ENCODE measurements at regions not wholly inside any gene's neighbourhood (a gene's known extent, or its start where the extent isn't known, plus 50 kb on each side); places are given as distances from the start of the nearest gene placed in this dataset.

DNA sequence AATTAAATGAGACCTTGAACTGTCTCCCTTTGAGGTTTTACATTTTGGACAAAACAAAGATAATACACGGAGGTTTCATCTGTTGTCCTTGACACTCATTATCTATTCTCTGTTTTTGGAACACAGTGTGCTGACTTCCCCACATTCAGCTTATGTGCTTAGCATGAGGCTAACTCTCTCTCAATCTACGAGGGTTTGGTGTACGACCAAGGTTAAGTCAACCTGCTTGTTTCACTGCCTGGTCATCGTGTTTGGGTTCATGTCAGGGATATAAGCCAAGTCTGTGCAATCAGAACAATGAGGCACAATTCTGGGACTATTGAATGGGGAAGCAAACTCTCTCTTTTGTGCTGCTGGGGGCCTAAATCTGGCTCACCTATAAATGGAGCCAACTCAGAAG is 328.5 kb upstream of the USP25 start:
- Mint-ChIP-seq H3K27me3 (ENCODE audit: low read depth, unreplicated experiment) (no peaks in the 10 kb centered on the region), H3K27ac (ENCODE audit: unreplicated experiment) (no peak overlapping the region), H3K4me1 (ENCODE audit: low read depth, unreplicated experiment) (peaks cover 4% of the 10 kb centered on the region), H3K36me3 (ENCODE audit: low read depth, unreplicated experiment) (no peaks in the 10 kb centered on the region), H3K4me3 (ENCODE audit: unreplicated experiment) (no peak overlapping the region), H3K9me3 (ENCODE audit: unreplicated experiment) (no peaks in the 10 kb centered on the region)
- Histone ChIP-seq H3K4me2 (ENCODE audit: low read length) (no peak overlapping the region), H3K4me1 (ENCODE audit: insufficient read depth, low read length) (no peaks in the 10 kb centered on the region), H4K20me1 (ENCODE audit: insufficient read depth, low read length) (no peaks in the 10 kb centered on the region), H3K27me3 (ENCODE audit: insufficient read depth, low read length) (no peaks in the 10 kb centered on the region), H3K36me3 (ENCODE audit: insufficient read depth, low read length) (no peaks in the 10 kb centered on the region), H2AFZ (ENCODE audit: low read depth, low read length) (no peak overlapping the region), H3K27ac (ENCODE audit: low read depth, low read length) (no peak overlapping the region), H3K4me3 (ENCODE audit: insufficient read depth, low read depth, low read length) (no peak overlapping the region), H3K9ac (ENCODE audit: low read length) (no peak overlapping the region), H3K9me3 (ENCODE audit: insufficient read depth, low read depth, low read length) (no peaks in the 10 kb centered on the region), H3K79me2 (ENCODE audit: insufficient read depth, low read length) (no peaks in the 10 kb centered on the region)
- TF ChIP-seq, protein P1, sequence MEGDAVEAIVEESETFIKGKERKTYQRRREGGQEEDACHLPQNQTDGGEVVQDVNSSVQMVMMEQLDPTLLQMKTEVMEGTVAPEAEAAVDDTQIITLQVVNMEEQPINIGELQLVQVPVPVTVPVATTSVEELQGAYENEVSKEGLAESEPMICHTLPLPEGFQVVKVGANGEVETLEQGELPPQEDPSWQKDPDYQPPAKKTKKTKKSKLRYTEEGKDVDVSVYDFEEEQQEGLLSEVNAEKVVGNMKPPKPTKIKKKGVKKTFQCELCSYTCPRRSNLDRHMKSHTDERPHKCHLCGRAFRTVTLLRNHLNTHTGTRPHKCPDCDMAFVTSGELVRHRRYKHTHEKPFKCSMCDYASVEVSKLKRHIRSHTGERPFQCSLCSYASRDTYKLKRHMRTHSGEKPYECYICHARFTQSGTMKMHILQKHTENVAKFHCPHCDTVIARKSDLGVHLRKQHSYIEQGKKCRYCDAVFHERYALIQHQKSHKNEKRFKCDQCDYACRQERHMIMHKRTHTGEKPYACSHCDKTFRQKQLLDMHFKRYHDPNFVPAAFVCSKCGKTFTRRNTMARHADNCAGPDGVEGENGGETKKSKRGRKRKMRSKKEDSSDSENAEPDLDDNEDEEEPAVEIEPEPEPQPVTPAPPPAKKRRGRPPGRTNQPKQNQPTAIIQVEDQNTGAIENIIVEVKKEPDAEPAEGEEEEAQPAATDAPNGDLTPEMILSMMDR (IDR thresholded peaks at IDR 0.05; ENCODE audit: insufficient read depth, low read depth, low read length): no peak
- TF ChIP-seq EZH2 (IDR thresholded peaks at IDR 0.05; ENCODE audit: insufficient read depth, low read length): no peak
- DNase-seq (ENCODE audit: low read depth) (no peak), FAIRE-seq (no peak)

DNA sequence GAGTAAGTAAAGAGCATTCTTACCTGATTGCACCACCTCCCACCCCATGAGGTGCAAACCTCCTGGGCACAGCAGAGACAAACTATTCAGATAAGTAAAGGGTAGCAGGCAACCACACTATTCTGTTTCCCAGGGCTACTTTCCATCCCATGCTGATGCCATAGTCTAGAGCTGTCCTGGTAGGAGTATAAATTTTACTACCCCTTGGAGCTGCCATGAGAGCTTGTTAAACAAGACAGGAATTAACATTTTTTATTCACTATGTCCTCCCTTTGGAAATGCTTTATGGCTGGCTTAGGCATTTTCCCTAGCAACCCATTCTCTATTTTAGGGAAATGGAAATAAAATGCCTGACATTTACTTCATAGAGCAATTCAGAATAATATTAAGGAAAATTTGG is 324.6 kb upstream of the USP25 start:
- no peaks in the 10 kb centered on the region for H3K4me1 ChIP-seq (ENCODE audit: insufficient read depth, low read length)
- no peak for TF ChIP-seq EZH2 (IDR thresholded peaks at IDR 0.05; ENCODE audit: insufficient read depth, low read length)
- TF ChIP-seq, protein P1 (IDR thresholded peaks at IDR 0.05; ENCODE audit: insufficient read depth, low read depth, low read length): no peak
- H3K36me3 ChIP-seq (ENCODE audit: insufficient read depth, low read length): no peaks in the 10 kb centered on the region
- no peaks in the 10 kb centered on the region for H3K9me3 ChIP-seq (ENCODE audit: insufficient read depth, low read depth, low read length)
- H3K4me2 ChIP-seq (ENCODE audit: low read length): no peak overlapping the region
- no peak for FAIRE-seq
- H4K20me1 ChIP-seq (ENCODE audit: insufficient read depth, low read length): no peaks in the 10 kb centered on the region
- peaks cover 4% of the 10 kb centered on the region for H3K4me1 Mint-ChIP-seq (ENCODE audit: low read depth, unreplicated experiment)
- no peak overlapping the region for H3K4me3 ChIP-seq (ENCODE audit: insufficient read depth, low read depth, low read length)
- H3K27me3 ChIP-seq (ENCODE audit: insufficient read depth, low read length): no peaks in the 10 kb centered on the region
- H3K4me3 Mint-ChIP-seq (ENCODE audit: unreplicated experiment): no peak overlapping the region
- H3K27me3 Mint-ChIP-seq (ENCODE audit: low read depth, unreplicated experiment): no peaks in the 10 kb centered on the region
- no peak for DNase-seq (ENCODE audit: low read depth)
- H2AFZ ChIP-seq (ENCODE audit: low read depth, low read length): no peak overlapping the region
- no peak overlapping the region for H3K27ac Mint-ChIP-seq (ENCODE audit: unreplicated experiment)
- H3K79me2 ChIP-seq (ENCODE audit: insufficient read depth, low read length): no peaks in the 10 kb centered on the region
- no peak overlapping the region for H3K27ac ChIP-seq (ENCODE audit: low read depth, low read length)
- no peaks in the 10 kb centered on the region for H3K36me3 Mint-ChIP-seq (ENCODE audit: low read depth, unreplicated experiment)
- no peak overlapping the region for H3K9ac ChIP-seq (ENCODE audit: low read length)
- H3K9me3 Mint-ChIP-seq (ENCODE audit: unreplicated experiment): no peaks in the 10 kb centered on the region

DNA sequence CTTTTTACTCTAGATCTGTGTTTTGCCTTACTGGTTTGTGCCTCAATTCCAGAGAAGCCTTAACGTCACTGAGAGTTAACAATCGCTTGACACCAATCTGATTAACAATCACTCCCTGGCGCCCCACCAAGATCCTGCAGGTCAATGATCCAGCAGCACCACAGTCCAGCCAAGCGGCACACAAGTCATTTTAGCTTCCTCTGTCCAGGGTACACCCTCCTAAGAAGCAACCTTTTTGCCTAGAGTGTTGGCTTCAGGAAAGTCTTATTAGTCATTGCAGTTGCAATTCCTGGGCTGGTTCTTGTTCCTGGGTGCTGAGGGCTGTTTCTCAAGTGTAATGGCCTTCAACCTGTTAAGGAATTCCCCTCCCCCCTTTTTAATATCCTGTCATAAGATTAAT is 323.0 kb upstream of the USP25 start:
- Histone ChIP-seq H3K4me1 (ENCODE audit: insufficient read depth, low read length) (no peaks in the 10 kb centered on the region), H3K4me2 (ENCODE audit: low read length) (no peak overlapping the region), H3K79me2 (ENCODE audit: insufficient read depth, low read length) (no peaks in the 10 kb centered on the region), H3K27ac (ENCODE audit: low read depth, low read length) (no peak overlapping the region), H3K36me3 (ENCODE audit: insufficient read depth, low read length) (no peaks in the 10 kb centered on the region), H3K4me3 (ENCODE audit: insufficient read depth, low read depth, low read length) (no peak overlapping the region), H2AFZ (ENCODE audit: low read depth, low read length) (no peak overlapping the region), H3K9me3 (ENCODE audit: insufficient read depth, low read depth, low read length) (no peaks in the 10 kb centered on the region), H4K20me1 (ENCODE audit: insufficient read depth, low read length) (no peaks in the 10 kb centered on the region), H3K27me3 (ENCODE audit: insufficient read depth, low read length) (no peaks in the 10 kb centered on the region), H3K9ac (ENCODE audit: low read length) (no peak overlapping the region)
- no peak for DNase-seq (ENCODE audit: low read depth)
- TF ChIP-seq, protein P1 (IDR thresholded peaks at IDR 0.05; ENCODE audit: insufficient read depth, low read depth, low read length): no peak
- no peak for TF ChIP-seq EZH2 (IDR thresholded peaks at IDR 0.05; ENCODE audit: insufficient read depth, low read length)
- Mint-ChIP-seq H3K4me1 (ENCODE audit: low read depth, unreplicated experiment) (no peaks in the 10 kb centered on the region), H3K27ac (ENCODE audit: unreplicated experiment) (no peak overlapping the region), H3K9me3 (ENCODE audit: unreplicated experiment) (no peaks in the 10 kb centered on the region), H3K36me3 (ENCODE audit: low read depth, unreplicated experiment) (no peaks in the 10 kb centered on the region), H3K4me3 (ENCODE audit: unreplicated experiment) (no peak overlapping the region), H3K27me3 (ENCODE audit: low read depth, unreplicated experiment) (no peaks in the 10 kb centered on the region)
- no peak for FAIRE-seq

Data from astrocyte (in vitro differentiated cells and primary cell).